HEK293 (cell line): ENCODE measurements at regions not wholly inside any gene's neighbourhood (a gene's known extent, or its start where the extent isn't known, plus 50 kb on each side); places are given as distances from the start of the nearest gene placed in this dataset.

Source experiments
- CTCF ChIP-seq: fragments of 450-650 bp; formaldehyde crosslinking; IDR thresholded peaks from 2 replicates; pipeline ENCODE4 v1.5.1; 2016; ENCODE audit warnings: missing biosample characterization, missing genetic modification characterization
- ZNF10 ChIP-seq: fragments of 450-650 bp; formaldehyde crosslinking; IDR thresholded peaks from 2 replicates; pipeline ENCODE4 v1.5.1; 2017; ENCODE audit warnings: missing biosample characterization, missing genetic modification characterization

GRCh38 chr2:37809931-37810570 is 115.0 kb upstream of the RMDN2 start:
- no peak for TF ChIP-seq CTCF (tag by site-specific recombination)
- TF ChIP-seq ZNF10 (tag by site-specific recombination) = no peak
